CD1c-positive myeloid dendritic cell (primary cell): ENCODE measurements at regions not wholly inside any gene's neighbourhood (a gene's known extent, or its start where the extent isn't known, plus 50 kb on each side); places are given as distances from the start of the nearest gene placed in this dataset.
A peak's percentile ranks its signal among the peaks of the same experiment; 100 is the strongest.

Experiments
- DNase-seq: peaks from one replicate; pipeline ENCODE4 v3.0.0-alpha.2; 2016; ENCODE audit errors: extremely low spot score

DNA sequence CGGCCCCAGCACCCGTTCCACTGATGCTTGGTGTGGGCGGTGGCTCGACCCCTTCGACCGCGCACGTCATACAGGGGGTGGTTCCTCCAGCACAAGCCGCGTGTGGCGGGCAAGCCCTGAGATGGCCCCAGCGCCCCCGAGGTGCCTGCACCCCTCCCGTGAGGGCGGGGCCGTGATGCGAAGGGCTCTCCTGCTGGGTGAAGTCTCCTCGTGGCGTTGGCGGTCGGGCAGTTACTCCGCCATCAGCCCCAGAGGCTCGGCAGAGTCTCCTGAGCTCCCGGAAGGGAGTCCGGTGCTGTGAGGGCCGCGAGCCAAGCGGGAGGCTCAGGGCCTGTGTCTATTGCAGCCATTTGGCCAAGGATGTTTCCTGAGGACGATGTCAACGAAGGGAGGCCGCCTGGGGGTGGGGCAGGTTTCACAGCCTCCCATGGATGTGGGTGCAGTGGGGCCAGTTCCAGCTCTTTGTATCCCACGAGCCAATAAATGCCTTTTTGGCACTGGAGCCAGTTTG lies 78.1 kb upstream of the GALNT9 start:
- DNase-seq, result no peak

DNA sequence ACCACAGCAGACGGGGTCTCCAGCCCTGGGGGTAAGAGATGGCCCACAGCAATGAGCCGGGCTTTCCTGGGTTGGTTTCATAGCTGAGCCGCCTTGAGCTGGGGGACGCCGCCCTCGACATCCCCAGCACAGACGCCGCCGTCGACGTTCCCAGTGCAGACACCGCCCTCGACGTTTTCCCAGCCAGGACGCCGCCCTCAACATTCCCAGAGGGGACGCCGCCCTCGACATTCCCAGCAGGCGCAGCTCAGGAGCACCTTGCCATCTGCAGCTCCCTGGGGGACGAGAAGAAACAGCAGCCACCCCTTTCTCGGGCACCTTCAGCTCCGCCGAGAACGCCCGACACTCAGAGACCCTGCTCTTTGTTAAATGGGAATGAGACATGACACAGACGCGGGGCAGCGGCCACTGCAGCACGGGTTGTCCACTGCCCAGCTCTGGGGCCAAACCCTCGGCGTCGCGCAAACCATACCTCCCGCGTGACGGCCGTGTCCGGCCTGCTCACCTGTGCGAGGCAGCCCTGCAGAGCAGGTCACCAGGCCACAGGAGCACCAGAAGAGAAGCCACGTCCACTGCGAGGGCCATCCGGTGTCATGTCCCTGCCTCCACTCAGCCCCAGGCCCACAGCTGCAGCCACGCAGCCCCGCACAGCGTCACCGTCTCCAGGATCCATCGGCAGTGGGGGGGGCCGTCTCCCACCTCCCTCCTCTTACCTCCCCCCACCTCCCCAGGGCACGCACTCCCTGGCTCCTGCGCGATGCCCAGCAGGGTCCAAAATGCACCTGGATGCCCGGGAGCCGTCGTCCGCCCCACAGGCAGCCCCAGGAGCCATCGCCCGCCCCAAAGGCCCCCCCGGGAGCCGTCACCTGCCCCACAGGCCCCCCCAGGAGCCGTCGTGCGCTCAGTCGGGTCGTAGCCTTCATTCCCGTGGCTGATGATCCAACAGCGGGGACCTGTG lies 77.4 kb upstream of the GALNT9 start:
- no peak for DNase-seq

DNA sequence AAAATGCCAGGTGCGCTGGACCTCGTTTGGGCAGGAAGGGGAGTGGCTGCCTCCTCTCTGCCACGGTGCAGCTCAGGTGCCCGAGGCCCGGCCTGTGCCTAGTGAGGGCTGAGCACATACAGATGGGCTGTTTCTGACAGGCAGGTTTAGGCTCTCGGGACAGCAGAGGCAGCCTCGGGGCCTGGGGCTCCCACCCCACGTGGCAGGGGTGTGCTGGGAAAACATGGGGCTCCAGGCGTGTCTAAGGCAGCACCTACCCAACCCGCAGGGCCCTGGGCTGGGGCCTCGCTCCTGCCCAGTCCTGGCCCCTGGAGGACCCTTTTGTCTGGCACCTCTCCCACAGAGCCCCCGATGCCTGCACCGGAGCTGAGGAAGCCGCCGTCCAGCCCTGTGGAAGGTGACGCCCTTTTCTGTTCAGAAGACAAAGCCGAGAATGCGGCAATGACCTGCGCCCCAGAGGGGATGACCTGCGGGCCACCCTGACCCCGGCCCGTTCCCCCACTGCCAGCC lies 76.4 kb upstream of the GALNT9 start:
- DNase-seq, result no peak

DNA sequence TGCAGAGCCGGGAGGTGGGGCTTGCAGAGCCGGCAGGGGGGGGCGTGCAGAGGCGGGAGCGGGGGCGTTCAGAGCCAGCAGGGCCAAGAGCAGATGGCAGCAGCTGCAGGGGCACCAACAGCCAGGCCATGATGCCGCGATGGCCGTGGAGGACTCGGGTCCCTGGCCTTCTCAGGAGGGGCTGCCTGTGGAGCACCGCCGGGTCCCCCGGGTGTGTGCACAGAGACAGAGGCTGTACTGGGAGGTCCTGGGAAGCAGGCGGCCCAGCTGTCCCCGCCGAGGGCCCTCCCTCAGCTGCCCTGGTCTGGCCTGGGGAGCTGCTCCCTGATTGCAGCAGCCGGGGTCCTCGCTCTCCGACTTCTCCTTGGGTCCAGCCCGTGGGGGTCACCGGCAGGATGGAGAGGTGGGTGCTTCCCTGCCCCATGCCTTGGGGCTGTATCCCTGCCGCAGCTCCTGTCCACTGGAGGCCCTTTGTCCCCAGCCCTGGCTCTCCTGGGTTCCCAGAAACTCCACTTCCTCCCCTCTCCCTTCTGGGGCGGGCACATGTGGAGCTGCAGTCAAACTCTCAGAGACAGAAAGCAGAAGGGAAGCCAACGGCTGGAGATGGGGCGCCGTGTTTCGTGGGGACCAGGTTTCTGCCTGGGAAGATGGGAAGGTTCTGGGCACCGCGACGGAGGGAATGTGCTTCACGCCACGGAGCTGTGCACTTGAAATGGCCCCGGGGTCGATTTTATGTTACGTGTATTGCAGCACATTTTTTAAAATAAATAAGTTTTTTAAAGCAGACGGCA lies 75.8 kb upstream of the GALNT9 start:
- no peak for DNase-seq

DNA sequence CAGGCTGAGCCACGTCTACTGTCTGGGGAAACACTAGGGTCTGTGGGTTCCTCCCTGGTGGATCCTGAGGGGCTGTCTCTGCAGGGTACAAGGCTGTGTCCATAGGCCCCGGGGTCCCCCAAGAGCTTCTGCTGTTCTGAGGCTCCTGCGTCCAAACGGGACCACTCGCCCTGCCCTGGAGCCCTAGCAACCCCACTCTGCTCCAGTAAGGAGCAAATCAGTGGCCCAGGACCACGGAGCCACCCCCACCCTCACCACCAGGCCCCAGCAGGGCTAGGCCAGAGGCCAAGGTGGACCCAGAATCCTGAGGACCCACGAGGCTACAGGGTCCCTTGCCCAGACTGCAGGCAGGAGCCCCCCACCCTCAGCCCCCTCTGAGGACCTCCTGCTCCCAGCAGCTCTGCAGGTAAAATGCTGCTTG lies 75.1 kb upstream of the GALNT9 start:
- no peak for DNase-seq

DNA sequence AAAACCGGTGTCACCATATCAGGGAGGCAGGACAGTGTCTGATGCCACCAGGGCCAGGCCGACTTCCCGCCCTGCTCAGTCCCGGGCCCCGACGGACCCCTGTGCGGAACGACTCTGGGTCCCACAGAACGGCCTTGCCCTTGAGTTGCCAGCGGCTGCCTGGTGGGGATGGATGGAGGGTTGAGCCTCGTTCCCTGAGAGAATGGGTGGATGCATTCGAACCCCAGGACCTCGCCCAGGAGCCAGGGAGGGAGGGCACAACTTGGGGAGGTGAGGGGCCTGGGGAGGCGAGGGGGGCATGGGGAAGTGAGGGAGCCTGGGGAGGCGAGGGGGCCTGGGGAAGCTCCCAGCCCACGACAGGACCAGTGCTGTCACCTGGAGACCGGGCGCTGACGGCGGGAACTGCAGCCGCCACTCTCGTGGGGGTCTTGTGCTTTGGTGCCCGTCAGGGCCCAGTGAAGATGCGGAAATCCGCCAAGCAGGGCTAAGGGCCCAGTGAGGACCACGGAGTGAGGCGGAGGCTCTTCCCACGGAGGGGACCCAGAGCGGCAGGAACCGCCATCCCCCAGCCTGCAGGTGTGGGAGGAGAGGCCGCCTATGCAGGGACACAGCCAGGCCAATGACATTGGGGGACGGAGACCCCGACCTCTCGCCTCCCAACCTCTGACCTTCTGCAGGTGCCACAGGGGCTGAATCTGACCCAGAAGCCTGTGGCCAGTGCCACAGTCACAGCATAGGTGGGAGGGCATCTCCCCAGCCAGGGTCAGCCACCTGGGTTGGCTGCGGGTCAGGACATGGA lies 74.4 kb upstream of the GALNT9 start:
- DNase-seq, result no peak

DNA sequence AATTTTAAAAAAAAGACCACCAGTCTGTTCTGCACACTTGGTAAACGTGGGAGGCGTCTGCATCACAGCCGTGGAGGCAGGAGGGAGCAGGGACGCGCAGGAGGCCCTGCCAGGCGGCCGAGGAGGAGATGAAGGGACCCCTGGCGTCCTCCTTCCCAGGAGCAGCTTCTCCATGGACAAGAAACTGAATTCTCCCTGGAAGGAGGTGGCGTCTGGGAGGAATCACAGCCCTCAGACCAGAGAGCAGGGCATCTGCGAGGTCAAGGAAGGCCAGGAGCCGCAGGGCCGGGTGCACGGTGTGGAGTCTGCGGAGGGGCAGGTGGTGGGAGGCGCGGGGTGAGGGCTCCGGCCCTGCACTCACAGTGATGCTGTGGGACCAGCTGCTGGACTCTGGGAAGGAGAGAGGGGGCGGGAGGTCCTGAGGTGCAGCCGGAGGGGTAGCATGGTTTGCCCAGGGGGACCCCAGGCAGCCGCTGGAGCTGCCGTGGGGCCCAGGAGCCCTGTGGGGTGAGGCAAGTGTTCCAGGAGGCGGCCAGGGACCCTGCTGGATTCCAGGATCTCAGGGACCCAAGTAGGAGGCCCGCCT lies 73.5 kb upstream of the GALNT9 start:
- no peak for DNase-seq

DNA sequence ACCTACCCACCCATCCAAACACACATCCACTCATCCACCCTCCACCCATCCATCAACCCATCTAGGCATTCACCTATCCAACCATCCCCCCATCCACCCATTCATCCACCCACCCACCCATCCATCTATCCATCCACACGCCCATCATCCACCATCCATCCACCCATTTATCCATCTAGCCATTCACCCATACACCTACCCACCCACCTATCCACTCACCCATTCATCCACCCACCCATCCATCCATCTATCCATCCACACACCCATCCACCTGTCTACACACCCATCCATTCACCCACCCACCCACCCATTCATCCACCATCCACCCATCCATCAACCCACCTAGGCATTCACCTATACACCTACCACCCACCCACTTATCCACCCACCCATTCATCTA lies 72.6 kb upstream of the GALNT9 start:
- no peak for DNase-seq

DNA sequence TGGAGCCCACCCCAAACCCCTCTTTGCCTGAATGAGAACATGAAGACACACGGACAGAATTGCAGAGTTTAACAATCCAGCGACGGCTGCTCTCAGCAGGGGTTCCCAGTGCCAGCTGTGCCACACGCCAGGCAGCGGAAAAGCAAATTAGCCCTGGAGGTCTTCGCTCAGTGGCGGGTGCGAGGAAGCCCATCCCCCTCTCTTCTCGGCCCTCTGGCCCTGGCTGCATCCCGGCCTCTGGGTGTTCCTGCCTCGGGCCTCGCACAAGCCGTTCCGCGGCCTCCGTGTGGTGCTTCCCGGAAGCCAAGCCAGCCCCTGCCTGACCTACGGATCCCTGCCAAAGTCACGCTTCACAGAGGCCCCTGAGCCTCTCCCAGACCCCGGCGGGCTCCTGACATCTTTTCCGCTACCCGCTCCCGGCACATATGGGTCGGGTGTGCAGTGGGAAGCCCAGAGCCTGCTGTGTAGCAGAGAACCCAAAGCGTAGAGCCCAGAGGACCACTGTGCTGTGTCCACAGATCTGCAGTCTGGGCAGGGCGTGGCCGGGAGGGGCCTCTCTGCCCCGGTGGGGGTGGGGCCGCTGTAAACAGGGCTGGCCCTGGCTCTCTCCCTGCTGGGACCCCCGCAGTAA lies 70.7 kb upstream of the GALNT9 start:
- no peak for DNase-seq

DNA sequence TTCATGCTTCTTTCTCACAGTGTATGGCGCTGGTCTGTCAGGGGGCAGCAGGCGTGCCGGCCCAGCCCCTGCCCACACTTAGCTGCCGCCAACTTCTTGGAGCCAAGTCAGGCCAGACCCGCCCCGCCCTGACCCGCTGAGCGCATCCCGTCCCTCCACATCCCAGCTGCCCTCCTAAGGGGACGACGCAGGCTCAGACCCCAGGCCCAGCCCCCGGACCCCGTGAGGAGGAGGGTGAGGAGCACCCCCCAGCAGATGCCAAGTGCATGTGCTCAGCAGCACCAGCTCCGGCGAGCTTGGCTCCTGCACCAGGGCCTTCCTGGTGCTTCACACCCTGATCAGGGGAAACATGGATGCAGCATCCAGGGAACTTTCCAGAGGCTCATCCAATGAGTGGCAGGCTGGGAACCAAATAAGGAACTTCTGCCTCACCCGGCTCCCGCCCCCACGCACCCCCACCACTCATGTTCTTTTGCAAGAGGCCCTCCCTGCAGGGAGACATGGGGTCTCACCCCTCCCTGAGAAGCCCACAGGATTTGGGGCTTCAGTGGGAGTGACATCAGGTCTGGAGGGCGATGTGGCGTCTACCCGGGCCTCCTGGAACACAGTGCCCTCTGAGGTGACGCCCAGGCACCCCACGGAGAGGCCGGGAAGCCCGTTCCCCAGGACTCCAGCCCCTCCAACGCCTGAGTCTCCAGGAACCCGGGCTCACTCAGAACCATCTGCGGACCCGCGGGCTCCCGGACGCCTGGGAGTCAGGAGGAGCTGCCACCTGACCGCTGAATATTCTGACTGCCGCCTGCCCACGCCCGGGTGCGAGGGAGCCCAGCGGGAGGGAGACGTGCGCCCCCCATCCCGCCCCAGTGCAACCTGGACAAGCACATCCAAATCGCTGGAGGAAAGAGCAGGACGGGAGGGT lies 70.0 kb upstream of the GALNT9 start:
- peak; percentile 11 for DNase-seq

DNA sequence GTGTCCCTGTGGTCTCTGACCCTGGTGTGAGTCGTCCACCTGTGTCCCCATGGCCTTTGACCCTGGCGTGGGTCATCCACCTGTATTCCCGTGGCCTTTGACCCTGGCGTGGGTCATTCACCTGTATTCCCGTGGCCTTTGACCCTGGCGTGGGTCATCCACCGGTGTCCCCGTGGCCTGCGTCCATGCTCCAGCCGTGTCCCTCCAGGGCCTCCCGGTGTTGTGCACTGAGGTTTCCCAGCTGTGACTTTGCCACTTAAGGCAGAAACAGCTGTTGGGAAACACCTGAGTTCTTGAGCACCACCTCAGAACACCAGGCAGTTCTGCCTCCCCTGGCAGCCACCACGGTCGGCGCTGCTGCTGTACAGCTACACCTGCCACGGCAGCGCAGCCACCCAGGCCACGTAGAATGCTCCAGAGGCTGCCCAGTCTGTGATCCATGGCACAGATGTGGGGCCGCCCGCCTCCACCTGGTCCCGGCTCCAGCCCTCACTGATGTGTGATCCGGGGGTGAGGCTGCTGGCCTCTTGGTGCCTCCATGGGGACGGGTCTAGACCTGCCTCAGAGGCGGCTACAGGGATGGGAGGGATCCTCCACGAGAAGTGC lies 69.1 kb upstream of the GALNT9 start:
- DNase-seq, result no peak

DNA sequence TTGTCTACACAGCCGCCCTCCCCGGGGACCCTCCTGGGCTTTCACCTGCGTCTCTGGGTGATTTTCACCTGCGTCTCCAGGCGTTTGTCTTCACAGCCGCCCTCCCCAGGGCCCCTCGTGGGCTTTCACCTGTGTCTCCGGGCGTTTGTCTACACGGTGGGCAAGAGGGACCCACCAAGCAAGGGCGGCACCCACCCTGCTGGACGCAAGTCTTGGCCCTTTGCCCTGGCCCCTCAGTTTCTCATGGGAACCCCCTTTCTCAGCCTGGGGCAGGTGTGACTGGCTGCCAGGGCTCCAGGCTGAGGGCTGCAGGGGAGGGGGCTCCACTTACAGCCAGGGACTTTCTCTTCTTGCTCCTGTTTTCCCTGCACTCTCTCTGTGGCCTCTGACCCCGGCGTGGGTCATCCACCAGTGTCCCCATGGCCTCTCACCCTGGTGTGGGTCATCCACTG lies 68.6 kb upstream of the GALNT9 start:
- DNase-seq, result no peak

DNA sequence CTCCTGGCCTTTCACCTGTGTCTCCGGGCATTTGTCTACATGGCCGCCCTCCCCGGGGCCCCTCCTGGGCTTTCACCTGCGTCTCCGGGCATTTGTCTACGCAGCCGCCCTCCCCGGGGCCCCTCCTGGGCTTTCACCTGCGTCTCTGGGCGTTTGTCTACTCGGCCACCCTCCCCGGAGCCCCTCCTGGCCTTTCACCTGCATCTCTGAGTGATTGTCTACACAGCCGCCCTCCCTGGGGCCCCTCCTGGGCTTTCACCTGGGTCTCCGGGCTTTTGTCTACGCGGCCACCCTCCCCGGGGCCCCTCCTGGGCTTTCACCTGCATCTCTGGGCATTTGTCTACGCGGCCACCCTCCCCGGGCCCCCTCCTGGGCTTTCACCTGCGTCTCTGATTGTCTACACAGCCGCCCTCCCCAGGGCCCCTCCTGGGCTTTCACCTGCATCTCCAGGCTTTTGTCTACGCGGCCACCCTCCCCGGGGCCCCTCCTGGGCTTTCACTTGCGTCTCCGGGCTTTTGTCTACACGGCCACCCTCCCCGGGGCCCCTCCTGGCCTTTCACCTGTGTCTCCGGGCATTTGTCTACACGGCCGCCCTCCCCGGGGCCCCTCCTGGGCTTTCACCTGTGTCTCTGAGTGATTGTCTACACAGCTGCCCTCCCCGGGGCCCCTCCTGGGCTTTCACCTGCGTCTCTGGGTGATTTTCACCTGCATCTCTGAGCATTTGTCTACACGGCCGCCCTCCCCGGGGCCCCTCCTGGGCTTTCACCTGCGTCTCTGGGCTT lies 68.0 kb upstream of the GALNT9 start:
- no peak for DNase-seq

DNA sequence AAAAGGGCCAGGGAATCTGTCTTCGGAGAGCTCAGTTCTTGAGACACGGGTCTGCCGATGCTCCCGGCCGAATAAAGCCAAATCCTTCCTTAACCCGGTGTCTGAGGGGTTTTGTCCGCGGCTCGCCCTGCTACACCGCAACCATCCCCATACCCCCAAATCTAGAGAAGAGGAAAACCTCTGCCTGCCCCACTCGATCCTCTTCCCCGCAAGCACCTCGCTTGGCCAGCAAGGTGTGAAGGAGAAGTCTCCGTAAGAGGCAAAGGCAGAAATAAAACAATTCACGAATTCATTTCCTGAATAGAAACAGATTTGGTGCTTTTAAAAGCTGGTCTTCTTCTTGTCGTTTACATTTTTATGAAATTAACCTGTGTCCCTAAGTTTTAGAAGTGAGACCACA lies 67.3 kb upstream of the GALNT9 start:
- no peak for DNase-seq

DNA sequence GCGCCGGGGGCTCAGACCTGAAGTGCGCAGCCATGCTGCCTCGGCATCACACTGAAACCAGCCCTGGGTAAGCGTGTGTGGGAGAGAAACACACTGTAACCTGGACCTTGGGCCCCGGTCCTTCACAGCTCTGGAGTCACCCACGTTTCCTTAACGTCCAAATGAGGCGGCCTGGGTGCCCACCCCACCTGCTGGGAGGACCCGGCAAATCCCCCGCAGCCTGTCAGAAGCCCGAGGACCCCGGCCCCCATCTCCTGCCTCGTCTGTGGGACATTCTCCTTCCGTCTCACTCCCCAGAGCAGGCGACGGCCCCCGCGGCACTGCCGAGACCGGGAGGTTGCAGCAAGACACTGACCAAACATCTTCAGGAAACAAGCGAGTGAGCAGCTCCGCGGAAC lies 66.5 kb upstream of the GALNT9 start:
- no peak for DNase-seq

DNA sequence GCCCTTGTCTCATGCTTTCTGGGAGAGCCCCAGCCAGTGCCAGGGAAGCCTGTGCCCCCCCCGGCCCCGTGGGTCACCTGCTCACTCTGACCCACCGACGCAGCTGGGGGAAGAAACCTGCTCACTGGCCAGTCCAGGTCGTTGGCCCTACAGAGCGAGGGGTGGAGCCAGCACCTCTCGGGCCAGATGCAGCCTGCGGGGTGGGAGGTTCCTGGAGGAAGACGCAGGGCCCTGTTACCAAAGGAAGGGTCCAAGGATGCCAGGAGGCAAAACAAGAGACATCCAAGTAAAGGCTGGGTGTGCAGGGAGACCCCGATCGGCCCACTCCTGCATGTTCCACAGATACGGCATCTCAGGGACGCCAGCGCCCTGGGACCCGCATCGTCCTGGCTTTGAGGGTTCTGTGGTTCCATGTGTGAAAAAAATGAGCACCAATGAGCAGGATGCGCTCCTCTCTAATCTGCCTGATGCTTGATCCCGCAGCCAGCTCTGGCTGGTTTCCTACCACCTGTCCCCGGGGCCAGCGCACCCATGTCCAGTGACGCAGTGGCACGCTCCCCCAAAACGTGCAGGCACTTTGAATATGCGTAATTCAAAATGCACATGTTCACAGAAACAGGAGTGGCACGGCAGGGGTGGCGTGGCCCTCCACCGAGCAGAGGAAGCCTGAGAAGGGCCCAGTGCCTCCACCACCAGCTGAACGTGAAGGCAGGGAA lies 66.0 kb upstream of the GALNT9 start:
- no peak for DNase-seq
